H9 (cell line): ENCODE measurements at regions not wholly inside any gene's neighbourhood (a gene's known extent, or its start where the extent isn't known, plus 50 kb on each side); places are given as distances from the start of the nearest gene placed in this dataset.

Source experiments
- DNase-seq: peaks from one replicate; pipeline ENCODE4 v3.0.0-alpha.2; 2017
- H2AFZ ChIP-seq: one replicate; pipeline ENCODE4 v1.6.1; 2013; ENCODE audit warnings: mild to moderate bottlenecking, low read length, control low read depth, moderate library complexity
- H2AK5ac ChIP-seq: 2 replicates; pipeline ENCODE4 v1.6.1; 2013; ENCODE audit warnings: low read length, control low read depth, mixed read lengths; ENCODE audit not compliant: insufficient read length
- H2BK120ac ChIP-seq: one replicate; pipeline ENCODE4 v1.6.1; 2013; ENCODE audit warnings: low read depth, mild to moderate bottlenecking, low read length, control low read depth, inconsistent platforms; ENCODE audit not compliant: poor library complexity, severe bottlenecking
- H2BK12ac ChIP-seq: 2 replicates; pipeline ENCODE4 v1.6.1; 2013; ENCODE audit warnings: low read length, control low read depth, mixed read lengths, low read depth; ENCODE audit not compliant: insufficient read length
- H2BK15ac ChIP-seq: 2 replicates; pipeline ENCODE4 v1.6.1; 2013; ENCODE audit warnings: low read depth, low read length, control low read depth
- H2BK20ac ChIP-seq: one replicate; pipeline ENCODE4 v1.6.1; 2013; ENCODE audit warnings: low read depth, mild to moderate bottlenecking, low read length, control low read depth, inconsistent platforms; ENCODE audit not compliant: poor library complexity, severe bottlenecking
- H2BK5ac ChIP-seq: 2 replicates; pipeline ENCODE4 v1.6.1; 2013; ENCODE audit warnings: low read length, control low read depth, mixed read lengths; ENCODE audit not compliant: insufficient read length
- H3K14ac ChIP-seq: 2 replicates; pipeline ENCODE4 v1.6.1; 2013; ENCODE audit warnings: low read length, control low read depth; ENCODE audit not compliant: insufficient read depth
- H3K18ac ChIP-seq: 2 replicates; pipeline ENCODE4 v1.6.1; 2013; ENCODE audit warnings: low read depth, mild to moderate bottlenecking, mixed read lengths, low read length, control low read depth; ENCODE audit not compliant: insufficient read length
- H3K23ac ChIP-seq: 2 replicates; pipeline ENCODE4 v1.6.1; 2013; ENCODE audit warnings: low read length, control low read depth, mixed read lengths, low read depth; ENCODE audit not compliant: insufficient read length
- H3K23me2 ChIP-seq: 2 replicates; pipeline ENCODE4 v1.6.1; 2013; ENCODE audit warnings: low read depth, mild to moderate bottlenecking, mixed read lengths, low read length, control low read depth; ENCODE audit not compliant: insufficient read length, poor library complexity, severe bottlenecking
- H3K27ac ChIP-seq: 2 replicates; pipeline ENCODE4 v1.5.1; 2013; ENCODE audit warnings: low read length, control low read depth, mixed read lengths, low read depth; ENCODE audit not compliant: insufficient read length
- H3K27me3 ChIP-seq: 2 replicates; pipeline ENCODE4 v1.6.1; 2013; ENCODE audit warnings: low read length, control low read depth, inconsistent platforms; ENCODE audit not compliant: insufficient read depth
- H3K4ac ChIP-seq: 2 replicates; pipeline ENCODE4 v1.6.1; 2013; ENCODE audit warnings: low read depth, mild to moderate bottlenecking, control low read depth, inconsistent platforms, low read length, moderate library complexity
- H3K4me1 ChIP-seq: 2 replicates; pipeline ENCODE4 v1.6.1; 2013; ENCODE audit warnings: low read length, control low read depth, inconsistent platforms; ENCODE audit not compliant: insufficient read depth
- H3K4me2 ChIP-seq: 2 replicates; pipeline ENCODE4 v1.6.1; 2013; ENCODE audit warnings: low read length, control low read depth, mixed read lengths; ENCODE audit not compliant: insufficient read length, insufficient read depth
- H3K56ac ChIP-seq: 2 replicates; pipeline ENCODE4 v1.6.1; 2013; ENCODE audit warnings: low read depth, mild to moderate bottlenecking, mixed read lengths, low read length, control low read depth; ENCODE audit not compliant: insufficient read length
- H3K79me1 ChIP-seq: 2 replicates; pipeline ENCODE4 v1.6.1; 2013; ENCODE audit warnings: low read depth, mild to moderate bottlenecking, moderate library complexity, low read length, control low read depth, inconsistent platforms; ENCODE audit not compliant: insufficient read depth, poor library complexity, severe bottlenecking
- H3K79me2 ChIP-seq: 2 replicates; pipeline ENCODE4 v1.6.1; 2013; ENCODE audit warnings: low read length, control low read depth, inconsistent platforms; ENCODE audit not compliant: insufficient read depth
- H3K9ac ChIP-seq: 2 replicates; pipeline ENCODE4 v1.6.1; 2013; ENCODE audit warnings: low read length, control low read depth, mixed read lengths; ENCODE audit not compliant: insufficient read length; ENCODE audit errors: extremely low read depth
- H3K9me3 ChIP-seq: one replicate; pipeline ENCODE4 v1.6.1; 2013; ENCODE audit warnings: low read depth, low read length, inconsistent platforms; ENCODE audit not compliant: control insufficient read depth
- H3T11ph ChIP-seq: one replicate; pipeline ENCODE4 v1.6.1; 2013; ENCODE audit warnings: mild to moderate bottlenecking, low read length, control low read depth, inconsistent platforms
- H4K20me1 ChIP-seq: one replicate; pipeline ENCODE4 v1.6.1; 2013; ENCODE audit not compliant: control insufficient read depth, insufficient read length, insufficient read depth
- H4K5ac ChIP-seq: 2 replicates; pipeline ENCODE4 v1.6.1; 2013; ENCODE audit warnings: low read depth, mild to moderate bottlenecking, mixed read lengths, low read length, control low read depth; ENCODE audit not compliant: insufficient read length
- H4K8ac ChIP-seq: replicated peaks from 2 replicates; pipeline ENCODE4 v1.6.1; 2013; ENCODE audit warnings: low read length, control low read depth, mixed read lengths, low read depth; ENCODE audit not compliant: insufficient read length
- H4K91ac ChIP-seq: 2 replicates; pipeline ENCODE4 v1.6.1; 2013; ENCODE audit warnings: low read depth, mild to moderate bottlenecking, moderate library complexity, mixed read lengths, low read length, control low read depth; ENCODE audit not compliant: insufficient read length
- H3K27ac Mint-ChIP-seq, 3 experiments: 2 replicates in 2 of 3; 3 replicates in 1 of 3; pipeline ENCODE4 v1.8.0; 2020 to 2021; ENCODE audit warnings: mixed read lengths in 3 of 3, mild to moderate bottlenecking in 1 of 3, moderate library complexity in 1 of 3
- H3K27me3 Mint-ChIP-seq: 2 replicates; pipeline ENCODE4 v1.8.0; 2021; ENCODE audit warnings: low read depth, mild to moderate bottlenecking, moderate library complexity, mixed read lengths
- H3K36me3 Mint-ChIP-seq, 3 experiments: 2 replicates in 2 of 3; 3 replicates in 1 of 3; pipeline ENCODE4 v1.8.0; 2020 to 2021; ENCODE audit warnings: low read depth in 3 of 3, mixed read lengths in 3 of 3; ENCODE audit not compliant: insufficient read depth in 1 of 3
- H3K4me1 Mint-ChIP-seq, 2 experiments: 2 replicates each; pipeline ENCODE4 v1.8.0; 2020; ENCODE audit warnings: mixed read lengths in 2 of 2
- H3K4me3 Mint-ChIP-seq, 2 experiments: 2 replicates in 1 of 2; 3 replicates in 1 of 2; pipeline ENCODE4 v1.8.0; 2020 to 2021; ENCODE audit warnings: mild to moderate bottlenecking in 2 of 2, mixed read lengths in 2 of 2, moderate library complexity in 1 of 2
- H3K9me3 Mint-ChIP-seq, 2 experiments: 2 replicates in 1 of 2; 3 replicates in 1 of 2; pipeline ENCODE4 v1.8.0; 2020; ENCODE audit warnings: mild to moderate bottlenecking in 2 of 2, mixed read lengths in 2 of 2, moderate library complexity in 1 of 2
- WGBS: extraction: QIAGEN DNeasy Blood & Tissue Kit; methylation state at CpG from one replicate; pipeline ENCODE4 v1.1.7; 2013; ENCODE audit warnings: missing lambda C conversion rate, low lambda C conversion rate, mixed read lengths; ENCODE audit not compliant: insufficient read length; ENCODE audit errors: extremely low coverage; 5-methylcytosine and 5-hydroxymethylcytosine counted together
- TF ChIP-seq, protein P1 (sequence below): fragments of 200-600 bp; sonication (generic); conservative IDR thresholded peaks from 3 replicates; pipeline ENCODE4 v1.8.0; 2021; ENCODE audit warnings: antibody characterized with exemption, mild to moderate bottlenecking

DNA sequence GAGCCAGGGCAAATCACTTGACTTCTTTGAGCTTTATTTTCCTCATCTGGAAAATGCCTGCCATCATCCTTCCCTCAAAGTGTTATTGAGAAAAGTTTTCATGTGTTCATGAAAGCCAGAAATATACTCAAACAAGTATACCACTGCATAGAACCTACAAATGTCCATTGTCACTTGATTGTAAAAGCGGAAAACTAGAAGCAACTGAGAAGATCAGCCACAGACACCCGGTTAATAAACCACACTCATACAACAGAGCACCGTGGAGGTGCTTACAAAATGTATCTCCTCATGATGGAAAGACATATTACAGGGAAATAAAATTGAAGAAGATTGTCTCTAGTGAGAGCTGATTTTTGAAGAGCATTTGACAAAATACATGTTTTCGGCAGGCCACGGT, 117.2 kb upstream of the MSX2 start:
- Histone ChIP-seq H2AFZ (no peak overlapping the region), H3K4me1 (no peaks in the 10 kb centered on the region), H2BK15ac (no peak overlapping the region), H4K8ac (no peak overlapping the region), H2BK5ac (no peak overlapping the region), H4K91ac (no peak overlapping the region), H2BK20ac (no peak overlapping the region), H3K79me1 (no peaks in the 10 kb centered on the region), H3K56ac (no peak overlapping the region), H4K20me1 (no peaks in the 10 kb centered on the region), H3T11ph (no peak overlapping the region), H3K4me2 (no peak overlapping the region), H3K18ac (no peak overlapping the region), H3K27me3 (no peaks in the 10 kb centered on the region), H4K5ac (no peak overlapping the region), H2BK120ac (no peak overlapping the region), H2BK12ac (no peak overlapping the region), H3K14ac (no peak overlapping the region), H2AK5ac (no peak overlapping the region), H3K9ac (no peak overlapping the region), H3K9me3 (no peaks in the 10 kb centered on the region), H3K27ac (no peak overlapping the region), H3K23me2 (no peaks in the 10 kb centered on the region), H3K4ac (no peak overlapping the region), H3K79me2 (no peaks in the 10 kb centered on the region), H3K23ac (no peak overlapping the region)
- DNase-seq, result no peak
- Mint-ChIP-seq H3K27ac (no peak overlapping the region), H3K36me3 (peaks cover 2 to 12% (median 3%) of the 10 kb centered on the region in 3 experiments; a peak in 6 of 7 replicates), H3K9me3 (peaks cover 9 to 19% of the 10 kb centered on the region in 2 experiments), H3K4me3 (no peak overlapping the region), H3K4me1 (no peaks in the 10 kb centered on the region; a peak in 1 of 4 replicates), H3K27me3 (no peaks in the 10 kb centered on the region)
- TF ChIP-seq, protein P1, sequence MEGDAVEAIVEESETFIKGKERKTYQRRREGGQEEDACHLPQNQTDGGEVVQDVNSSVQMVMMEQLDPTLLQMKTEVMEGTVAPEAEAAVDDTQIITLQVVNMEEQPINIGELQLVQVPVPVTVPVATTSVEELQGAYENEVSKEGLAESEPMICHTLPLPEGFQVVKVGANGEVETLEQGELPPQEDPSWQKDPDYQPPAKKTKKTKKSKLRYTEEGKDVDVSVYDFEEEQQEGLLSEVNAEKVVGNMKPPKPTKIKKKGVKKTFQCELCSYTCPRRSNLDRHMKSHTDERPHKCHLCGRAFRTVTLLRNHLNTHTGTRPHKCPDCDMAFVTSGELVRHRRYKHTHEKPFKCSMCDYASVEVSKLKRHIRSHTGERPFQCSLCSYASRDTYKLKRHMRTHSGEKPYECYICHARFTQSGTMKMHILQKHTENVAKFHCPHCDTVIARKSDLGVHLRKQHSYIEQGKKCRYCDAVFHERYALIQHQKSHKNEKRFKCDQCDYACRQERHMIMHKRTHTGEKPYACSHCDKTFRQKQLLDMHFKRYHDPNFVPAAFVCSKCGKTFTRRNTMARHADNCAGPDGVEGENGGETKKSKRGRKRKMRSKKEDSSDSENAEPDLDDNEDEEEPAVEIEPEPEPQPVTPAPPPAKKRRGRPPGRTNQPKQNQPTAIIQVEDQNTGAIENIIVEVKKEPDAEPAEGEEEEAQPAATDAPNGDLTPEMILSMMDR, result no peak
- no CpG with 5 or more reads among the region's 5 CpGs for WGBS
